GM12875 (cell line): ENCODE measurements at regions not wholly inside any gene's neighbourhood (a gene's known extent, or its start where the extent isn't known, plus 50 kb on each side); places are given as distances from the start of the nearest gene placed in this dataset.

ENCODE experiments used
- H3K4me3 ChIP-seq: one replicate; pipeline ENCODE4 v1.5.1; 2011; ENCODE audit warnings: low read depth, low read length, control low read depth
- CTCF ChIP-seq: IDR thresholded peaks from 2 replicates; pipeline ENCODE4 v1.5.1; 2011; ENCODE audit warnings: low read depth, mild to moderate bottlenecking, control low read depth, inconsistent platforms, low read length, moderate library complexity, borderline replicate concordance; ENCODE audit not compliant: insufficient read depth

GRCh38 chr14:100474196-100474595 is 113.0 kb downstream of the BEGAIN start:
- TF ChIP-seq CTCF: no peak

GRCh38 chr14:100475268-100475667 is 111.9 kb downstream of the BEGAIN start:
- no peak overlapping the region for H3K4me3 ChIP-seq
- TF ChIP-seq CTCF: no peak

More at GRCh38 chr14:100474196-100474595, 113.0 kb downstream of the BEGAIN start:
- no peak overlapping the region for H3K4me3 ChIP-seq

GRCh38 chr14:100476012-100476822 is 111.0 kb downstream of the BEGAIN start:
- no peak for TF ChIP-seq CTCF
- H3K4me3 ChIP-seq: no peak overlapping the region

GRCh38 chr14:100484531-100485267 is 102.5 kb downstream of the BEGAIN start:
- no peak overlapping the region for H3K4me3 ChIP-seq
- TF ChIP-seq CTCF: no peak

- TF ChIP-seq CTCF: no peak
- no peak overlapping the region for H3K4me3 ChIP-seq
Observed at GRCh38 chr14:100486025-100486828, 101.0 kb downstream of the BEGAIN start.
